ENCODE measurements at regions not wholly inside any gene's neighbourhood (a gene's known extent, or its start where the extent isn't known, plus 50 kb on each side); places are given as distances from the start of the nearest gene placed in this dataset.

DNA sequence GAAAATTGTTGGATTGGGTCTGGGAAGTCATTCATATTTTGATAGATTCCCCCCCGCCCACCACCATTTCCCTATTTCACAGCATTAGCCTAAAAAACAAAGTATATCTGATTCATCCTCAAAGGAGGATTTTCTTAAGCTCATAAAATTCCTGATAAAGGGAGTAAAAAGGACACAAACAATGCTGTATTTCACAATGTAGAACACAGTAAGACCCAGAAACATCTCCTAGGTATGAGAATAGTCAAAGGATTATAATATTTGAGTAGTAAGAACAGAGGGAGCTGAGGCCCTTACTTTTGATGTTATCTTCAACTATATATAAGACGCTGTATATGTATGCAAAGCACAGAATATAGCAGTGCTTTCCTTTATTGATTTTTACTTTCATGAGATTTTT is 225.3 kb downstream of the TGFB2 start:
- CTCF ChIA-PET: no interaction called here
- DNase-seq (ENCODE audit: low read depth, low spot score): no peak
- no peak overlapping the region for H3K27ac ChIP-seq (ENCODE audit: low read depth, low read length)

More for the DNA sequence above, 225.3 kb downstream of the TGFB2 start:
- Histone ChIP-seq H3K79me2 (ENCODE audit: insufficient read depth, low read length) (no peaks in the 10 kb centered on the region), H3K4me3 (replicated peaks in 1 of 2; ENCODE audit: low read depth in 1 of 2, low read length in 2 of 2) (no peak overlapping the region), H3K9ac (ENCODE audit: low read length) (no peak overlapping the region), H3K4me2 (ENCODE audit: low read length) (no peak overlapping the region), H3K36me3 (ENCODE audit: control insufficient read depth in 1 of 2, insufficient read depth in 2 of 2, low read length in 2 of 2) (no peaks in the 10 kb centered on the region), H3K9me2 (ENCODE audit: insufficient read depth) (no peaks in the 10 kb centered on the region), H3K9me3 (ENCODE audit: control insufficient read depth in 1 of 2, insufficient read depth in 1 of 2, low read depth in 1 of 2, low read length in 2 of 2) (no peaks in the 10 kb centered on the region), H4K20me1 (ENCODE audit: insufficient read depth) (no peaks in the 10 kb centered on the region), H2AFZ (ENCODE audit: low read depth, low read length, poor library complexity, severe bottlenecking) (no peak overlapping the region), H3K4me1 (ENCODE audit: control insufficient read depth in 1 of 2, insufficient read depth in 2 of 2, low read length in 2 of 2) (no peaks in the 10 kb centered on the region), H3K27me3 (ENCODE audit: insufficient read depth, low read length) (no peaks in the 10 kb centered on the region)
- BruUV-seq (replicated peaks): no TSS peak
- no peak for TF ChIP-seq POLR2A (IDR thresholded peaks at IDR 0.05; ENCODE audit: borderline replicate concordance, extremely low read depth, insufficient read depth, insufficient read length)
- TF ChIP-seq, protein P1, sequence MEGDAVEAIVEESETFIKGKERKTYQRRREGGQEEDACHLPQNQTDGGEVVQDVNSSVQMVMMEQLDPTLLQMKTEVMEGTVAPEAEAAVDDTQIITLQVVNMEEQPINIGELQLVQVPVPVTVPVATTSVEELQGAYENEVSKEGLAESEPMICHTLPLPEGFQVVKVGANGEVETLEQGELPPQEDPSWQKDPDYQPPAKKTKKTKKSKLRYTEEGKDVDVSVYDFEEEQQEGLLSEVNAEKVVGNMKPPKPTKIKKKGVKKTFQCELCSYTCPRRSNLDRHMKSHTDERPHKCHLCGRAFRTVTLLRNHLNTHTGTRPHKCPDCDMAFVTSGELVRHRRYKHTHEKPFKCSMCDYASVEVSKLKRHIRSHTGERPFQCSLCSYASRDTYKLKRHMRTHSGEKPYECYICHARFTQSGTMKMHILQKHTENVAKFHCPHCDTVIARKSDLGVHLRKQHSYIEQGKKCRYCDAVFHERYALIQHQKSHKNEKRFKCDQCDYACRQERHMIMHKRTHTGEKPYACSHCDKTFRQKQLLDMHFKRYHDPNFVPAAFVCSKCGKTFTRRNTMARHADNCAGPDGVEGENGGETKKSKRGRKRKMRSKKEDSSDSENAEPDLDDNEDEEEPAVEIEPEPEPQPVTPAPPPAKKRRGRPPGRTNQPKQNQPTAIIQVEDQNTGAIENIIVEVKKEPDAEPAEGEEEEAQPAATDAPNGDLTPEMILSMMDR (IDR thresholded peaks at IDR 0.05 in 2 of 3, conservative IDR thresholded peaks at IDR 0.05 in 1 of 3; ENCODE audit: borderline replicate concordance in 1 of 3, insufficient read depth in 1 of 3, low read depth in 2 of 3, low read length in 2 of 3): no peak
- no peak for TF ChIP-seq SIN3A (IDR thresholded peaks at IDR 0.05; ENCODE audit: low read depth)
- no peak for TF ChIP-seq ELF1 (IDR thresholded peaks at IDR 0.05; ENCODE audit: borderline replicate concordance, low read depth)
- TF ChIP-seq EZH2phosphoT487 (IDR thresholded peaks at IDR 0.05; ENCODE audit: borderline replicate concordance): no peak
- TF ChIP-seq, protein P2, sequence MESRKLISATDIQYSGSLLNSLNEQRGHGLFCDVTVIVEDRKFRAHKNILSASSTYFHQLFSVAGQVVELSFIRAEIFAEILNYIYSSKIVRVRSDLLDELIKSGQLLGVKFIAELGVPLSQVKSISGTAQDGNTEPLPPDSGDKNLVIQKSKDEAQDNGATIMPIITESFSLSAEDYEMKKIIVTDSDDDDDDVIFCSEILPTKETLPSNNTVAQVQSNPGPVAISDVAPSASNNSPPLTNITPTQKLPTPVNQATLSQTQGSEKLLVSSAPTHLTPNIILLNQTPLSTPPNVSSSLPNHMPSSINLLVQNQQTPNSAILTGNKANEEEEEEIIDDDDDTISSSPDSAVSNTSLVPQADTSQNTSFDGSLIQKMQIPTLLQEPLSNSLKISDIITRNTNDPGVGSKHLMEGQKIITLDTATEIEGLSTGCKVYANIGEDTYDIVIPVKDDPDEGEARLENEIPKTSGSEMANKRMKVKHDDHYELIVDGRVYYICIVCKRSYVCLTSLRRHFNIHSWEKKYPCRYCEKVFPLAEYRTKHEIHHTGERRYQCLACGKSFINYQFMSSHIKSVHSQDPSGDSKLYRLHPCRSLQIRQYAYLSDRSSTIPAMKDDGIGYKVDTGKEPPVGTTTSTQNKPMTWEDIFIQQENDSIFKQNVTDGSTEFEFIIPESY (IDR thresholded peaks at IDR 0.05; ENCODE audit: extremely low read depth, insufficient replicate concordance, low read length): no peak
- TF ChIP-seq SRF (IDR thresholded peaks at IDR 0.05; ENCODE audit: low read depth): no peak
- TF ChIP-seq POLR2AphosphoS5 (IDR thresholded peaks at IDR 0.05; ENCODE audit: low read depth, low read length): no peak
- no peak for TF ChIP-seq ZNF274 (IDR thresholded peaks at IDR 0.05; ENCODE audit: low read depth, low read length)
- TF ChIP-seq, protein P3, sequence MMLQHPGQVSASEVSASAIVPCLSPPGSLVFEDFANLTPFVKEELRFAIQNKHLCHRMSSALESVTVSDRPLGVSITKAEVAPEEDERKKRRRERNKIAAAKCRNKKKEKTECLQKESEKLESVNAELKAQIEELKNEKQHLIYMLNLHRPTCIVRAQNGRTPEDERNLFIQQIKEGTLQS (IDR thresholded peaks at IDR 0.05): no peak
- no peak for TF ChIP-seq ZFX (IDR thresholded peaks at IDR 0.05)
- no peak for TF ChIP-seq SP1 (IDR thresholded peaks at IDR 0.05; ENCODE audit: low read depth)
- TF ChIP-seq, protein P4, sequence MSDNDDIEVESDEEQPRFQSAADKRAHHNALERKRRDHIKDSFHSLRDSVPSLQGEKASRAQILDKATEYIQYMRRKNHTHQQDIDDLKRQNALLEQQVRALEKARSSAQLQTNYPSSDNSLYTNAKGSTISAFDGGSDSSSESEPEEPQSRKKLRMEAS (IDR thresholded peaks at IDR 0.05): no peak
- TF ChIP-seq RAD21 (IDR thresholded peaks at IDR 0.05; ENCODE audit: low read depth): no peak
- TF ChIP-seq EZH2 (IDR thresholded peaks at IDR 0.05): no peak
- TF ChIP-seq CBX3 (IDR thresholded peaks at IDR 0.05; ENCODE audit: low read depth): no peak
- TF ChIP-seq JUND (IDR thresholded peaks at IDR 0.05): no peak
- TF ChIP-seq YY1 (IDR thresholded peaks at IDR 0.05; ENCODE audit: extremely low read depth, insufficient replicate concordance, low read depth, low read length): no peak
- ATAC-seq: no peak
- POLR2A ChIA-PET: no interaction called here
- RAD21 ChIA-PET (ENCODE audit: low non-redundant PET in 1 of 2, low total read pairs in 2 of 2, uncharacterized antibody in 2 of 2, unreplicated experiment in 2 of 2): no interaction called here
- intact Hi-C loops (cut with micrococcal nuclease): no loop called here
